Activated CD8-positive, alpha-beta T cell treated with anti-CD3 and anti-CD28 coated beads for 36 hours (primary cell): ENCODE measurements at regions not wholly inside any gene's neighbourhood (a gene's known extent, or its start where the extent isn't known, plus 50 kb on each side); places are given as distances from the start of the nearest gene placed in this dataset.

Source experiments
- ATAC-seq: fragments of 200-7000 bp; cut with Tn5 transposase; one replicate; pipeline ENCODE4 v1.10.0; 2021; ENCODE audit warnings: mild to moderate bottlenecking, moderate library complexity
- CTCF ChIA-PET: fragments of 350-600 bp; sonication (Branson Sonifier 250); formaldehyde crosslinking; loops from one replicate; lab custom pipeline; 2021; ENCODE audit warnings: antibody characterized with exemption; lab: Charles Lee
- POLR2A ChIA-PET: fragments of 350-600 bp; sonication (Branson Sonifier 250); formaldehyde crosslinking; loops from one replicate; lab custom pipeline; 2021; ENCODE audit warnings: antibody characterized with exemption; lab: Charles Lee
- DNase-seq: peaks from one replicate; pipeline ENCODE4 v3.0.0-alpha.2; 2020
- H3K27ac Mint-ChIP-seq: one replicate; pipeline ENCODE4 v1.8.0; 2021; ENCODE audit warnings: mild to moderate bottlenecking, mixed read lengths
- H3K27me3 Mint-ChIP-seq: one replicate; pipeline ENCODE4 v1.8.0; 2021; ENCODE audit warnings: mixed read lengths
- H3K36me3 Mint-ChIP-seq: one replicate; pipeline ENCODE4 v1.8.0; 2021; ENCODE audit warnings: low read depth, mixed read lengths
- H3K4me1 Mint-ChIP-seq: one replicate; pipeline ENCODE4 v1.8.0; 2021; ENCODE audit warnings: low read depth, mixed read lengths
- H3K4me3 Mint-ChIP-seq: one replicate; pipeline ENCODE4 v1.8.0; 2021; ENCODE audit warnings: mild to moderate bottlenecking, moderate library complexity, mixed read lengths
- H3K9me3 Mint-ChIP-seq: one replicate; pipeline ENCODE4 v1.8.0; 2021; ENCODE audit warnings: mixed read lengths
- CTCF ChIP-seq: fragments of 200-600 bp; IDR thresholded peaks from one replicate; pipeline ENCODE4 v1.8.0; 2022; ENCODE audit warnings: antibody characterized with exemption, mild to moderate bottlenecking
- intact Hi-C: fragments of 100-400 bp; cut with micrococcal nuclease; formaldehyde crosslinking; loops from one replicate; pipeline ENCODE4 v1.10.0; 2022

- H3K9me3 Mint-ChIP-seq, result no peaks in the 10 kb centered on the region
- ChIA-PET POLR2A (no interaction called here), CTCF (interaction anchor here (0.9 to 9.7 kb wide), 8 partner anchors 9 to 221 kb away, joined by 3 to 361 read pairs (median 3); no protein-coding TSS in a partner anchor)
- TF ChIP-seq CTCF, result no peak
- no peaks in the 10 kb centered on the region for H3K27me3 Mint-ChIP-seq
- intact Hi-C loops, result no loop called here
- no peak overlapping the region for H3K27ac Mint-ChIP-seq
- no peak overlapping the region for H3K4me3 Mint-ChIP-seq
- DNase-seq (no peak), ATAC-seq (no peak)
- peaks cover 7% of the 10 kb centered on the region for H3K4me1 Mint-ChIP-seq
- H3K36me3 Mint-ChIP-seq, result no peaks in the 10 kb centered on the region
These were observed 174.5 kb upstream of the PKDCC start for GRCh38 chr2:41873102-41874031.

- no peaks in the 10 kb centered on the region for H3K36me3 Mint-ChIP-seq
- peaks cover 10% of the 10 kb centered on the region for H3K27me3 Mint-ChIP-seq
- peaks cover 5% of the 10 kb centered on the region for H3K4me1 Mint-ChIP-seq
- ChIA-PET POLR2A (no interaction called here), CTCF (interaction anchor here (2.9 kb wide), 1 partner anchor 7 kb away, joined by 20 read pairs; no protein-coding TSS in a partner anchor)
- TF ChIP-seq CTCF, result no peak
- H3K4me3 Mint-ChIP-seq, result no peak overlapping the region
- intact Hi-C loops, result no loop called here
- DNase-seq (no peak), ATAC-seq (no peak)
- no peaks in the 10 kb centered on the region for H3K9me3 Mint-ChIP-seq
- no peak overlapping the region for H3K27ac Mint-ChIP-seq
These were observed 170.6 kb upstream of the PKDCC start for GRCh38 chr2:41877114-41877678.

GRCh38 chr2:41878056-41878455 lies 169.8 kb upstream of the PKDCC start:
- H3K9me3 Mint-ChIP-seq, result no peaks in the 10 kb centered on the region
- POLR2A ChIA-PET, result no interaction called here
- intact Hi-C loops, result no loop called here
- H3K27me3 Mint-ChIP-seq, result peaks cover 10% of the 10 kb centered on the region
- no peaks in the 10 kb centered on the region for H3K36me3 Mint-ChIP-seq
- no peak overlapping the region for H3K4me3 Mint-ChIP-seq
- DNase-seq (no peak), ATAC-seq (no peak)
- no peak for TF ChIP-seq CTCF
- no peak overlapping the region for H3K27ac Mint-ChIP-seq
- no peaks in the 10 kb centered on the region for H3K4me1 Mint-ChIP-seq
- CTCF ChIA-PET, result interaction anchor here (2.9 to 3.8 kb wide), 2 partner anchors 8 to 209 kb away, joined by 20 to 21 read pairs; no protein-coding TSS in a partner anchor

- Mint-ChIP-seq H3K27me3 (peaks cover 10% of the 10 kb centered on the region), H3K4me1 (no peaks in the 10 kb centered on the region), H3K4me3 (no peak overlapping the region), H3K27ac (no peak overlapping the region), H3K36me3 (no peaks in the 10 kb centered on the region), H3K9me3 (no peaks in the 10 kb centered on the region)
- POLR2A ChIA-PET, result interaction anchor here (0.6 to 0.7 kb wide), 2 partner anchors 15 to 22 kb away, joined by 3 read pairs; no protein-coding TSS in a partner anchor
- no peak for TF ChIP-seq CTCF
- intact Hi-C loops, result no loop called here
- DNase-seq (no peak), ATAC-seq (no peak)
- CTCF ChIA-PET, result interaction anchor here (2.9 to 3.8 kb wide), 2 partner anchors 9 to 208 kb away, joined by 20 to 21 read pairs; no protein-coding TSS in a partner anchor
These were observed 169.0 kb upstream of the PKDCC start for GRCh38 chr2:41878716-41879234.
